ENCODE measurements at regions not wholly inside any gene's neighbourhood (a gene's known extent, or its start where the extent isn't known, plus 50 kb on each side); places are given as distances from the start of the nearest gene placed in this dataset.

- TF ChIP-seq, protein P1, sequence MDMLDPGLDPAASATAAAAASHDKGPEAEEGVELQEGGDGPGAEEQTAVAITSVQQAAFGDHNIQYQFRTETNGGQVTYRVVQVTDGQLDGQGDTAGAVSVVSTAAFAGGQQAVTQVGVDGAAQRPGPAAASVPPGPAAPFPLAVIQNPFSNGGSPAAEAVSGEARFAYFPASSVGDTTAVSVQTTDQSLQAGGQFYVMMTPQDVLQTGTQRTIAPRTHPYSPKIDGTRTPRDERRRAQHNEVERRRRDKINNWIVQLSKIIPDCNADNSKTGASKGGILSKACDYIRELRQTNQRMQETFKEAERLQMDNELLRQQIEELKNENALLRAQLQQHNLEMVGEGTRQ (IDR thresholded peaks at IDR 0.05; ENCODE audit: borderline replicate concordance, low read depth, low read length): no peak
- TF ChIP-seq TEAD4 (IDR thresholded peaks at IDR 0.05; ENCODE audit: borderline replicate concordance, insufficient read depth): no peak
- TF ChIP-seq NRF1 (IDR thresholded peaks at IDR 0.05; ENCODE audit: low read depth, low read length): no peak
- TF ChIP-seq, protein P2, sequence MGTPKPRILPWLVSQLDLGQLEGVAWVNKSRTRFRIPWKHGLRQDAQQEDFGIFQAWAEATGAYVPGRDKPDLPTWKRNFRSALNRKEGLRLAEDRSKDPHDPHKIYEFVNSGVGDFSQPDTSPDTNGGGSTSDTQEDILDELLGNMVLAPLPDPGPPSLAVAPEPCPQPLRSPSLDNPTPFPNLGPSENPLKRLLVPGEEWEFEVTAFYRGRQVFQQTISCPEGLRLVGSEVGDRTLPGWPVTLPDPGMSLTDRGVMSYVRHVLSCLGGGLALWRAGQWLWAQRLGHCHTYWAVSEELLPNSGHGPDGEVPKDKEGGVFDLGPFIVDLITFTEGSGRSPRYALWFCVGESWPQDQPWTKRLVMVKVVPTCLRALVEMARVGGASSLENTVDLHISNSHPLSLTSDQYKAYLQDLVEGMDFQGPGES (IDR thresholded peaks at IDR 0.05; ENCODE audit: low read depth, low read length): no peak
- TF ChIP-seq, protein P3, sequence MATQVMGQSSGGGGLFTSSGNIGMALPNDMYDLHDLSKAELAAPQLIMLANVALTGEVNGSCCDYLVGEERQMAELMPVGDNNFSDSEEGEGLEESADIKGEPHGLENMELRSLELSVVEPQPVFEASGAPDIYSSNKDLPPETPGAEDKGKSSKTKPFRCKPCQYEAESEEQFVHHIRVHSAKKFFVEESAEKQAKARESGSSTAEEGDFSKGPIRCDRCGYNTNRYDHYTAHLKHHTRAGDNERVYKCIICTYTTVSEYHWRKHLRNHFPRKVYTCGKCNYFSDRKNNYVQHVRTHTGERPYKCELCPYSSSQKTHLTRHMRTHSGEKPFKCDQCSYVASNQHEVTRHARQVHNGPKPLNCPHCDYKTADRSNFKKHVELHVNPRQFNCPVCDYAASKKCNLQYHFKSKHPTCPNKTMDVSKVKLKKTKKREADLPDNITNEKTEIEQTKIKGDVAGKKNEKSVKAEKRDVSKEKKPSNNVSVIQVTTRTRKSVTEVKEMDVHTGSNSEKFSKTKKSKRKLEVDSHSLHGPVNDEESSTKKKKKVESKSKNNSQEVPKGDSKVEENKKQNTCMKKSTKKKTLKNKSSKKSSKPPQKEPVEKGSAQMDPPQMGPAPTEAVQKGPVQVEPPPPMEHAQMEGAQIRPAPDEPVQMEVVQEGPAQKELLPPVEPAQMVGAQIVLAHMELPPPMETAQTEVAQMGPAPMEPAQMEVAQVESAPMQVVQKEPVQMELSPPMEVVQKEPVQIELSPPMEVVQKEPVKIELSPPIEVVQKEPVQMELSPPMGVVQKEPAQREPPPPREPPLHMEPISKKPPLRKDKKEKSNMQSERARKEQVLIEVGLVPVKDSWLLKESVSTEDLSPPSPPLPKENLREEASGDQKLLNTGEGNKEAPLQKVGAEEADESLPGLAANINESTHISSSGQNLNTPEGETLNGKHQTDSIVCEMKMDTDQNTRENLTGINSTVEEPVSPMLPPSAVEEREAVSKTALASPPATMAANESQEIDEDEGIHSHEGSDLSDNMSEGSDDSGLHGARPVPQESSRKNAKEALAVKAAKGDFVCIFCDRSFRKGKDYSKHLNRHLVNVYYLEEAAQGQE (IDR thresholded peaks at IDR 0.05; ENCODE audit: low read depth, low read length): no peak
- TF ChIP-seq GABPA (IDR thresholded peaks at IDR 0.05; ENCODE audit: low read depth): no peak
- TF ChIP-seq TAF1 (IDR thresholded peaks at IDR 0.05; ENCODE audit: borderline replicate concordance, low read depth, low read length): no peak
- TF ChIP-seq FOXM1 (IDR thresholded peaks at IDR 0.05; ENCODE audit: low read depth): no peak
- no peak for TF ChIP-seq NFIC (IDR thresholded peaks at IDR 0.05; ENCODE audit: borderline replicate concordance)
- TF ChIP-seq, protein P4, sequence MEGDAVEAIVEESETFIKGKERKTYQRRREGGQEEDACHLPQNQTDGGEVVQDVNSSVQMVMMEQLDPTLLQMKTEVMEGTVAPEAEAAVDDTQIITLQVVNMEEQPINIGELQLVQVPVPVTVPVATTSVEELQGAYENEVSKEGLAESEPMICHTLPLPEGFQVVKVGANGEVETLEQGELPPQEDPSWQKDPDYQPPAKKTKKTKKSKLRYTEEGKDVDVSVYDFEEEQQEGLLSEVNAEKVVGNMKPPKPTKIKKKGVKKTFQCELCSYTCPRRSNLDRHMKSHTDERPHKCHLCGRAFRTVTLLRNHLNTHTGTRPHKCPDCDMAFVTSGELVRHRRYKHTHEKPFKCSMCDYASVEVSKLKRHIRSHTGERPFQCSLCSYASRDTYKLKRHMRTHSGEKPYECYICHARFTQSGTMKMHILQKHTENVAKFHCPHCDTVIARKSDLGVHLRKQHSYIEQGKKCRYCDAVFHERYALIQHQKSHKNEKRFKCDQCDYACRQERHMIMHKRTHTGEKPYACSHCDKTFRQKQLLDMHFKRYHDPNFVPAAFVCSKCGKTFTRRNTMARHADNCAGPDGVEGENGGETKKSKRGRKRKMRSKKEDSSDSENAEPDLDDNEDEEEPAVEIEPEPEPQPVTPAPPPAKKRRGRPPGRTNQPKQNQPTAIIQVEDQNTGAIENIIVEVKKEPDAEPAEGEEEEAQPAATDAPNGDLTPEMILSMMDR (IDR thresholded peaks at IDR 0.05): no peak
- no peak for TF ChIP-seq RFX5 (IDR thresholded peaks at IDR 0.05; ENCODE audit: low read length)
- TF ChIP-seq YY1 (IDR thresholded peaks at IDR 0.05; ENCODE audit: low read depth): no peak
- no peak for TF ChIP-seq EP300 (IDR thresholded peaks at IDR 0.05; ENCODE audit: borderline replicate concordance in 1 of 2, low read depth in 1 of 2, low read length in 1 of 2)
- no peak for TF ChIP-seq POLR2AphosphoS5 (IDR thresholded peaks at IDR 0.05; ENCODE audit: low read depth, low read length)
- H3K27ac ChIP-seq (ENCODE audit: low read depth in 2 of 2, low read length in 1 of 2): no peak overlapping the region
- 8% methylated on average over 3 of the region's 3 CpGs for WGBS (ENCODE audit: low lambda C conversion rate)
- H3K4me1 ChIP-seq (ENCODE audit: control insufficient read depth in 1 of 2, insufficient read depth in 2 of 2, low read depth in 1 of 2, low read length in 1 of 2): no peaks in the 10 kb centered on the region
- H4K20me1 ChIP-seq (ENCODE audit: insufficient read depth): no peaks in the 10 kb centered on the region
- H2AFZ ChIP-seq (ENCODE audit: low read depth): no peak overlapping the region
- no peak overlapping the region for H3K4me3 ChIP-seq (ENCODE audit: low read depth in 2 of 2, low read length in 1 of 2)
- ChIA-PET POLR2A (no interaction called here), CTCF (no interaction called here)
- H3K4me2 ChIP-seq: no peak overlapping the region
- H3F3A ChIP-seq (replicated peaks; ENCODE audit: insufficient read depth): no peaks in the 10 kb centered on the region
- DNase-seq: no peak
- no peaks in the 10 kb centered on the region for H3K9me3 ChIP-seq
- H3K9me2 ChIP-seq: no peaks in the 10 kb centered on the region
- no peaks in the 10 kb centered on the region for H3K36me3 ChIP-seq (replicated peaks in 1 of 2; ENCODE audit: control insufficient read depth in 1 of 2, insufficient read depth in 2 of 2, low read length in 1 of 2)
- no peak overlapping the region for H3K9ac ChIP-seq
- H3K79me2 ChIP-seq (ENCODE audit: insufficient read depth): no peaks in the 10 kb centered on the region
- H3K27me3 ChIP-seq (ENCODE audit: insufficient read depth): no peaks in the 10 kb centered on the region
Measured at GRCh38 chr5:29148073-29148472, 2045.4 kb upstream of the CDH6 start.

Measured in SK-N-SH (cell line).